WTC11 (cell line): ENCODE measurements at regions not wholly inside any gene's neighbourhood (a gene's known extent, or its start where the extent isn't known, plus 50 kb on each side); places are given as distances from the start of the nearest gene placed in this dataset.

Source experiments
- ATAC-seq: fragments of 200-7000 bp; cut with Tn5 transposase; 2 replicates; pipeline ENCODE4 v1.10.0; 2021; ENCODE audit warnings: mild to moderate bottlenecking, moderate library complexity
- CTCF ChIA-PET: fragments of 300-600 bp; sonication (Branson Sonifier 250); formaldehyde crosslinking; loops from one replicate; lab custom pipeline; 2021; ENCODE audit warnings: antibody characterized with exemption; lab: Charles Lee
- POLR2A ChIA-PET: fragments of 350-600 bp; sonication (Branson Sonifier 250); formaldehyde crosslinking; loops from one replicate; lab custom pipeline; 2021; ENCODE audit warnings: antibody characterized with exemption; lab: Charles Lee
- DNase-seq: peaks from one replicate; pipeline ENCODE4 v3.0.0; 2021; ENCODE audit warnings: low spot score
- H3K27ac Mint-ChIP-seq: 2 replicates; pipeline ENCODE4 v1.8.0; 2021; ENCODE audit warnings: mixed read lengths
- H3K27me3 Mint-ChIP-seq: 2 replicates; pipeline ENCODE4 v1.8.0; 2021; ENCODE audit warnings: low read depth, mild to moderate bottlenecking, moderate library complexity, mixed read lengths
- H3K36me3 Mint-ChIP-seq: 2 replicates; pipeline ENCODE4 v1.8.0; 2021; ENCODE audit warnings: mixed read lengths
- H3K4me1 Mint-ChIP-seq: 2 replicates; pipeline ENCODE4 v1.8.0; 2022; ENCODE audit warnings: mixed read lengths
- H3K4me3 Mint-ChIP-seq: 2 replicates; pipeline ENCODE4 v1.8.0; 2021; ENCODE audit warnings: mild to moderate bottlenecking, moderate library complexity, mixed read lengths
- H3K9me3 Mint-ChIP-seq: 2 replicates; pipeline ENCODE4 v1.8.0; 2021; ENCODE audit warnings: mixed read lengths
- CREB1 ChIP-seq: sonication (generic); formaldehyde crosslinking; IDR thresholded peaks from 2 replicates; pipeline ENCODE4 v1.8.0; 2023; ENCODE audit warnings: mild to moderate bottlenecking, missing genetic modification reagents
- EMX1 ChIP-seq: fragments of 250-450 bp; sonication (Bioruptor Pico); IDR thresholded peaks from 2 replicates; pipeline ENCODE4 v1.8.0; 2021; ENCODE audit warnings: mild to moderate bottlenecking
- ESRRA ChIP-seq: sonication (generic); formaldehyde crosslinking; IDR thresholded peaks from 2 replicates; pipeline ENCODE4 v1.8.1; 2022; ENCODE audit warnings: mild to moderate bottlenecking, missing genetic modification reagents, borderline replicate concordance
- GRHL2 ChIP-seq: fragments of 250-450 bp; sonication (Bioruptor Pico); IDR thresholded peaks from 2 replicates; pipeline ENCODE4 v1.8.0; 2022; ENCODE audit warnings: mild to moderate bottlenecking, moderate library complexity; ENCODE audit not compliant: insufficient replicate concordance, severe bottlenecking
- GTF2I ChIP-seq: fragments of 250-450 bp; sonication (Bioruptor Pico); conservative IDR thresholded peaks from 2 replicates; pipeline ENCODE4 v1.4.0; 2021; ENCODE audit warnings: mild to moderate bottlenecking
- NFATC4 ChIP-seq: fragments of 250-450 bp; sonication (Bioruptor Pico); IDR thresholded peaks from 2 replicates; pipeline ENCODE4 v1.9.0; 2021; ENCODE audit warnings: mild to moderate bottlenecking
- NFYB ChIP-seq: sonication (generic); formaldehyde crosslinking; conservative IDR thresholded peaks from 2 replicates; pipeline ENCODE4 v1.8.0; 2022; ENCODE audit warnings: low read depth, missing genetic modification reagents
- TEAD1 ChIP-seq: sonication (generic); formaldehyde crosslinking; IDR thresholded peaks from 2 replicates; pipeline ENCODE4 v1.8.0; 2022; ENCODE audit warnings: mild to moderate bottlenecking, missing genetic modification reagents
- ZNF138 ChIP-seq: sonication (generic); formaldehyde crosslinking; conservative IDR thresholded peaks from 2 replicates; pipeline ENCODE4 v1.8.1; 2022; ENCODE audit warnings: mild to moderate bottlenecking, moderate library complexity, missing genetic modification reagents
- ZNF317 ChIP-seq: sonication (generic); formaldehyde crosslinking; IDR thresholded peaks from 2 replicates; pipeline ENCODE4 v1.8.1; 2023; ENCODE audit warnings: low read depth, mild to moderate bottlenecking, moderate library complexity, missing genetic modification reagents, borderline replicate concordance
- ZNF396 ChIP-seq: fragments of 250-450 bp; sonication (Bioruptor Pico); IDR thresholded peaks from 2 replicates; pipeline ENCODE4 v1.8.0; 2021; ENCODE audit warnings: mild to moderate bottlenecking, moderate library complexity, borderline replicate concordance
- TF ChIP-seq, protein P1 (sequence below): sonication (generic); formaldehyde crosslinking; IDR thresholded peaks from 2 replicates; pipeline ENCODE4 v1.8.1; 2023; ENCODE audit warnings: mild to moderate bottlenecking, missing genetic modification reagents, moderate library complexity
- TF ChIP-seq, protein P2 (sequence below): sonication (generic); formaldehyde crosslinking; IDR thresholded peaks from 2 replicates; pipeline ENCODE4 v1.8.0; 2023; ENCODE audit warnings: mild to moderate bottlenecking, missing genetic modification reagents
- TF ChIP-seq, protein P3 (sequence below): fragments of 250-450 bp; sonication (Bioruptor Pico); conservative IDR thresholded peaks from 2 replicates; pipeline ENCODE4 v1.9.0; 2021; ENCODE audit warnings: mild to moderate bottlenecking
- TF ChIP-seq, protein P4 (sequence below): sonication (generic); formaldehyde crosslinking; IDR thresholded peaks from 2 replicates; pipeline ENCODE4 v1.8.1; 2022; ENCODE audit warnings: low read depth, missing genetic modification reagents, borderline replicate concordance
- TF ChIP-seq, protein P5 (sequence below): sonication (generic); formaldehyde crosslinking; IDR thresholded peaks from 2 replicates; pipeline ENCODE4 v1.8.1; 2023; ENCODE audit warnings: mild to moderate bottlenecking, missing genetic modification reagents, borderline replicate concordance
- TF ChIP-seq, protein P6 (sequence below): fragments of 250-450 bp; sonication (Bioruptor Pico); IDR thresholded peaks from 2 replicates; pipeline ENCODE4 v1.9.0; 2021; ENCODE audit warnings: mild to moderate bottlenecking

DNA sequence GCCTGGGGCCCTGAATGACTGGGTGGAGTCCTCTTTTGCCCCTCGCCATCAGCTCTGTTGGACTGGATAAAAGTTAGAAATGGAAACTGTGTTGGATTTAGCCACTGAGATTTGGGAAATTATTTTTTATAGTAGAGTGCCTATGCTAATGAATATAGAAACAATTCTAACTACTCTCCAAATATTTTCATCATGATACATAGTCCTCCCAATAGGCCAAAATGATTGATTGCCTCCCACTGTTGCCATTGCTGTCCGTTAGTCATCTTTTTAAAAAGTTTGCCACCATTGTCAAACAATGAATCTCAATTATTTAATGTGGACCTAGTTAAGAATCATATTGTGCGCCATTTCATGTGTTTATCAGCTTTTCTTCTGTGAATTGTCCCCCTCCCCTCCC lies 417.0 kb downstream of the GALR1 start:
- ChIA-PET CTCF (interaction anchor here (1.3 kb wide), 1 partner anchor 666 kb away, joined by 3 read pairs; no protein-coding TSS in a partner anchor), POLR2A (no interaction called here)
- no peaks in the 10 kb centered on the region for H3K27me3 Mint-ChIP-seq
- no peak overlapping the region for H3K4me3 Mint-ChIP-seq
- DNase-seq (no peak), ATAC-seq (no peak)
- H3K36me3 Mint-ChIP-seq, result no peaks in the 10 kb centered on the region
- H3K9me3 Mint-ChIP-seq, result peaks cover 11% of the 10 kb centered on the region
- no peak for TF ChIP-seq ZNF317 (CRISPR knock-in tag)
- no peak for TF ChIP-seq ESRRA
- TF ChIP-seq, protein P1, sequence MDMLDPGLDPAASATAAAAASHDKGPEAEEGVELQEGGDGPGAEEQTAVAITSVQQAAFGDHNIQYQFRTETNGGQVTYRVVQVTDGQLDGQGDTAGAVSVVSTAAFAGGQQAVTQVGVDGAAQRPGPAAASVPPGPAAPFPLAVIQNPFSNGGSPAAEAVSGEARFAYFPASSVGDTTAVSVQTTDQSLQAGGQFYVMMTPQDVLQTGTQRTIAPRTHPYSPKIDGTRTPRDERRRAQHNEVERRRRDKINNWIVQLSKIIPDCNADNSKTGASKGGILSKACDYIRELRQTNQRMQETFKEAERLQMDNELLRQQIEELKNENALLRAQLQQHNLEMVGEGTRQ (CRISPR knock-in tag), result no peak
- TF ChIP-seq GRHL2 (CRISPR knock-in tag), result no peak
- TF ChIP-seq ZNF396 (CRISPR knock-in tag), result no peak
- TF ChIP-seq, protein P2, sequence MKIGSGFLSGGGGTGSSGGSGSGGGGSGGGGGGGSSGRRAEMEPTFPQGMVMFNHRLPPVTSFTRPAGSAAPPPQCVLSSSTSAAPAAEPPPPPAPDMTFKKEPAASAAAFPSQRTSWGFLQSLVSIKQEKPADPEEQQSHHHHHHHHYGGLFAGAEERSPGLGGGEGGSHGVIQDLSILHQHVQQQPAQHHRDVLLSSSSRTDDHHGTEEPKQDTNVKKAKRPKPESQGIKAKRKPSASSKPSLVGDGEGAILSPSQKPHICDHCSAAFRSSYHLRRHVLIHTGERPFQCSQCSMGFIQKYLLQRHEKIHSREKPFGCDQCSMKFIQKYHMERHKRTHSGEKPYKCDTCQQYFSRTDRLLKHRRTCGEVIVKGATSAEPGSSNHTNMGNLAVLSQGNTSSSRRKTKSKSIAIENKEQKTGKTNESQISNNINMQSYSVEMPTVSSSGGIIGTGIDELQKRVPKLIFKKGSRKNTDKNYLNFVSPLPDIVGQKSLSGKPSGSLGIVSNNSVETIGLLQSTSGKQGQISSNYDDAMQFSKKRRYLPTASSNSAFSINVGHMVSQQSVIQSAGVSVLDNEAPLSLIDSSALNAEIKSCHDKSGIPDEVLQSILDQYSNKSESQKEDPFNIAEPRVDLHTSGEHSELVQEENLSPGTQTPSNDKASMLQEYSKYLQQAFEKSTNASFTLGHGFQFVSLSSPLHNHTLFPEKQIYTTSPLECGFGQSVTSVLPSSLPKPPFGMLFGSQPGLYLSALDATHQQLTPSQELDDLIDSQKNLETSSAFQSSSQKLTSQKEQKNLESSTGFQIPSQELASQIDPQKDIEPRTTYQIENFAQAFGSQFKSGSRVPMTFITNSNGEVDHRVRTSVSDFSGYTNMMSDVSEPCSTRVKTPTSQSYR, result no peak
- no peak for TF ChIP-seq NFYB
- TF ChIP-seq GTF2I (CRISPR knock-in tag), result no peak
- TF ChIP-seq CREB1, result no peak
- no peak for TF ChIP-seq ZNF138 (CRISPR knock-in tag)
- no peak for TF ChIP-seq NFATC4
- TF ChIP-seq, protein P3, sequence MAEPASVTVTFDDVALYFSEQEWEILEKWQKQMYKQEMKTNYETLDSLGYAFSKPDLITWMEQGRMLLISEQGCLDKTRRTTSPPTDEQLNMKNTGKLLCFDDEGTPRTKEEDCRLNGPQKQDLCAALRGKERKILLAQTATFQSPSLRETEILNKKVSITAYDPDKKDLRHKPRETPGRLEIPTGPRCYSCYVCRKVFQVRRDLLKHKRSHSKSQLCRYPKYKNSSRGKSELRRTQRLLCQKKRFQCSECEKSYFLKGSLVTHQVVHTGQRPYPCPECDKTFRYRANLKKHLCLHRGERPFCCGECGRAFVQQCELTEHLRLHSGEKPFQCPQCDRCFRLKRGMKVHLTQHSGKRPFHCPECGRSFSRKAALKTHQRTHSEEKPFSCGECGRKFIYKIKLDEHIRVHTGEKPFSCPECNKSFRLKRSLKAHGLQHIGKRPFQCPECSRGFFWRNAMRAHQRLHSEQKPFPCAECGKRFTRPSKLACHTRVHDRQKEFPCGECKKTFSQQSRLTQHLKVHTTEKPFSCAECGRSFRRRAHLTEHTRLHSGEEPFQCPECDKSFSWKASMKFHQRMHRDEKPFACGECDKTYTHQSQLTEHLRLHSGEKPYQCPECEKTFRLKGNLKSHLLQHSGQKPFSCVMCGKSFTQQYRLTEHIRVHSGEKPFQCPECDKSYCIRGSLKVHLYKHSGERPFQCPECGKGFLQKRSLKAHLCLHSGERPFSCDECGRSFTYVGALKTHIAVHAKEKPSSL, result no peak
- no peak for TF ChIP-seq TEAD1 (CRISPR knock-in tag)
- TF ChIP-seq, protein P4, sequence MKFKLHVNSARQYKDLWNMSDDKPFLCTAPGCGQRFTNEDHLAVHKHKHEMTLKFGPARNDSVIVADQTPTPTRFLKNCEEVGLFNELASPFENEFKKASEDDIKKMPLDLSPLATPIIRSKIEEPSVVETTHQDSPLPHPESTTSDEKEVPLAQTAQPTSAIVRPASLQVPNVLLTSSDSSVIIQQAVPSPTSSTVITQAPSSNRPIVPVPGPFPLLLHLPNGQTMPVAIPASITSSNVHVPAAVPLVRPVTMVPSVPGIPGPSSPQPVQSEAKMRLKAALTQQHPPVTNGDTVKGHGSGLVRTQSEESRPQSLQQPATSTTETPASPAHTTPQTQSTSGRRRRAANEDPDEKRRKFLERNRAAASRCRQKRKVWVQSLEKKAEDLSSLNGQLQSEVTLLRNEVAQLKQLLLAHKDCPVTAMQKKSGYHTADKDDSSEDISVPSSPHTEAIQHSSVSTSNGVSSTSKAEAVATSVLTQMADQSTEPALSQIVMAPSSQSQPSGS, result no peak
- TF ChIP-seq, protein P5, sequence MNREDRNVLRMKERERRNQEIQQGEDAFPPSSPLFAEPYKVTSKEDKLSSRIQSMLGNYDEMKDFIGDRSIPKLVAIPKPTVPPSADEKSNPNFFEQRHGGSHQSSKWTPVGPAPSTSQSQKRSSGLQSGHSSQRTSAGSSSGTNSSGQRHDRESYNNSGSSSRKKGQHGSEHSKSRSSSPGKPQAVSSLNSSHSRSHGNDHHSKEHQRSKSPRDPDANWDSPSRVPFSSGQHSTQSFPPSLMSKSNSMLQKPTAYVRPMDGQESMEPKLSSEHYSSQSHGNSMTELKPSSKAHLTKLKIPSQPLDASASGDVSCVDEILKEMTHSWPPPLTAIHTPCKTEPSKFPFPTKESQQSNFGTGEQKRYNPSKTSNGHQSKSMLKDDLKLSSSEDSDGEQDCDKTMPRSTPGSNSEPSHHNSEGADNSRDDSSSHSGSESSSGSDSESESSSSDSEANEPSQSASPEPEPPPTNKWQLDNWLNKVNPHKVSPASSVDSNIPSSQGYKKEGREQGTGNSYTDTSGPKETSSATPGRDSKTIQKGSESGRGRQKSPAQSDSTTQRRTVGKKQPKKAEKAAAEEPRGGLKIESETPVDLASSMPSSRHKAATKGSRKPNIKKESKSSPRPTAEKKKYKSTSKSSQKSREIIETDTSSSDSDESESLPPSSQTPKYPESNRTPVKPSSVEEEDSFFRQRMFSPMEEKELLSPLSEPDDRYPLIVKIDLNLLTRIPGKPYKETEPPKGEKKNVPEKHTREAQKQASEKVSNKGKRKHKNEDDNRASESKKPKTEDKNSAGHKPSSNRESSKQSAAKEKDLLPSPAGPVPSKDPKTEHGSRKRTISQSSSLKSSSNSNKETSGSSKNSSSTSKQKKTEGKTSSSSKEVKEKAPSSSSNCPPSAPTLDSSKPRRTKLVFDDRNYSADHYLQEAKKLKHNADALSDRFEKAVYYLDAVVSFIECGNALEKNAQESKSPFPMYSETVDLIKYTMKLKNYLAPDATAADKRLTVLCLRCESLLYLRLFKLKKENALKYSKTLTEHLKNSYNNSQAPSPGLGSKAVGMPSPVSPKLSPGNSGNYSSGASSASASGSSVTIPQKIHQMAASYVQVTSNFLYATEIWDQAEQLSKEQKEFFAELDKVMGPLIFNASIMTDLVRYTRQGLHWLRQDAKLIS (CRISPR knock-in tag), result no peak
- TF ChIP-seq, protein P6, sequence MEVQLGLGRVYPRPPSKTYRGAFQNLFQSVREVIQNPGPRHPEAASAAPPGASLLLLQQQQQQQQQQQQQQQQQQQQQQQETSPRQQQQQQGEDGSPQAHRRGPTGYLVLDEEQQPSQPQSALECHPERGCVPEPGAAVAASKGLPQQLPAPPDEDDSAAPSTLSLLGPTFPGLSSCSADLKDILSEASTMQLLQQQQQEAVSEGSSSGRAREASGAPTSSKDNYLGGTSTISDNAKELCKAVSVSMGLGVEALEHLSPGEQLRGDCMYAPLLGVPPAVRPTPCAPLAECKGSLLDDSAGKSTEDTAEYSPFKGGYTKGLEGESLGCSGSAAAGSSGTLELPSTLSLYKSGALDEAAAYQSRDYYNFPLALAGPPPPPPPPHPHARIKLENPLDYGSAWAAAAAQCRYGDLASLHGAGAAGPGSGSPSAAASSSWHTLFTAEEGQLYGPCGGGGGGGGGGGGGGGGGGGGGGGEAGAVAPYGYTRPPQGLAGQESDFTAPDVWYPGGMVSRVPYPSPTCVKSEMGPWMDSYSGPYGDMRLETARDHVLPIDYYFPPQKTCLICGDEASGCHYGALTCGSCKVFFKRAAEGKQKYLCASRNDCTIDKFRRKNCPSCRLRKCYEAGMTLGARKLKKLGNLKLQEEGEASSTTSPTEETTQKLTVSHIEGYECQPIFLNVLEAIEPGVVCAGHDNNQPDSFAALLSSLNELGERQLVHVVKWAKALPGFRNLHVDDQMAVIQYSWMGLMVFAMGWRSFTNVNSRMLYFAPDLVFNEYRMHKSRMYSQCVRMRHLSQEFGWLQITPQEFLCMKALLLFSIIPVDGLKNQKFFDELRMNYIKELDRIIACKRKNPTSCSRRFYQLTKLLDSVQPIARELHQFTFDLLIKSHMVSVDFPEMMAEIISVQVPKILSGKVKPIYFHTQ, result no peak
- no peak for TF ChIP-seq EMX1 (CRISPR knock-in tag)
- H3K27ac Mint-ChIP-seq, result no peak overlapping the region
- H3K4me1 Mint-ChIP-seq, result peaks cover 19% of the 10 kb centered on the region
